GM19455 (cell line): ENCODE measurements at regions not wholly inside any gene's neighbourhood (a gene's known extent, or its start where the extent isn't known, plus 50 kb on each side); places are given as distances from the start of the nearest gene placed in this dataset.

Experiments used
- ATAC-seq: cut with Tn5 transposase; IDR thresholded peaks from one replicate; pipeline ENCODE4 v1.9.1; 2021; ENCODE audit not compliant: unreplicated experiment

DNA sequence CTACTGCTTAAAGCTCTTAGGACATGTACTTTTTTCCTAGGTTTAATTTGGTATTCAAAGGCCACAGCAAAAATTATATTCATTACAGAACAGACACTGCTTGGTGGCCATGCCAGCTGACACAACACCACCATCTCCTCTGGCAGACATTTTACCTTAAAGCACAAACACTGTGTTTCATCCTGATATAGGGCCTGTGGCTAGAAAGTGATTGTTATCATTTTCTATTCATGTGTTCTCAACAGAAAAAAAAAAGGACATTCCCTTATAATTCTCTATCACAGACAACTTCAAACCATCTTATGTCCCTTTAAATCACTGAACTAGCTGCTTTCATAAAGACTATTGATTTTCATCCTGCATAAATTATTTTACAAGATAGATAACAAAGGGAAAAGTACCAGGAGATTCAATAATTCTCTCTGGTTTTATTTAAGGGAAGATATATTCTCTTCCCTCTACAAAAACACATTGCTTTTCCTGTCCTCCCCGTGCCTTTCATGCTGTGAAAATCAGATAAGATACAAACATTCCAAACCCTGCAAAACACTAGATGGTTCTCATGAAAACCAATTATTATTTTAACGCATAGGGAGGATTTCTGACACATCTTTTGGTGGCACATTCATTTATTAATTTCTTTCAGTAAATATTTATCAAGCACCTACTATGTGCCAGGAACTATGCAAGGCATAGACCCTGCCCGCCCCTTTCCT lies 139.3 kb upstream of the TMCC3 start:
- ATAC-seq = no peak

GRCh38 chr12:94788298-94788697 lies 137.9 kb upstream of the TMCC3 start:
- ATAC-seq = no peak

GRCh38 chr12:94786906-94787305 lies 136.5 kb upstream of the TMCC3 start:
- ATAC-seq = no peak

DNA sequence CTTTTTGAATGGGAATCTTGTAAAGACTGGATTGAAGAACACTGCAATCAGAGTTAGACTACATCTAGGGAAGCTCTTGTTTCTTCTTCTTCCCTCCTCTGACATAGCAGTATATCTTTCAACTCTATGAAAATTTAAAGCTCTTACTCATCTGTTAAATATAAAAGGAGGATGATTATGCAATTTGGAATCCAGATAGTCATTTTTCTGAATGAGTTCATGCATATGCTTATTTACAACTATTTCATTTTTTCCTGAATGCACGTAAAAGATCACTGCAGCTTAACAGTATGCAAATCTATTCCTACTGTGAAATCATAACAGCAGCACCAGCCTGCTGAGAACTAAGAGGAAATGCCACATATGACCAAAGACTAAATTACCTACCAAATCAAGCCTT lies 133.5 kb upstream of the TMCC3 start:
- ATAC-seq = no peak

DNA sequence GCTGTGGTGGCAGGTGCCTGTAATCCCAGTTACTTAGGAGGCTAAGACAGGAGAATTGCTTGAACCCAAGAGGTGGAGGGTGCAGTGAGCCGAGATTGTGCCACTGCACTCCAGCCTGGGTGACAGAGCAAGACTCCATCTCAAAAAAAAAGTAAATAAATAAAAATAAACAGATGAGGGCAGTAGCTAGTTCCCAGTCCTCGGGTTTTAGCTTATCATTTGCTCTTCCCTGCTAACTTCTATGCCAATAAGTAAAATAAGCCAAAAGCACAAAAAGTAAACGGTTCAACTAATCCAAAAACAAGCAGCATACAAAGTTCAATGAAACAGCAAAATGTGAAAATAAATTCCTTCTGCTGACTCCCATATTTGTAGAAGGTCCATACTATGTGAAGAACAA lies 133.0 kb upstream of the TMCC3 start:
- ATAC-seq = no peak

GRCh38 chr12:94781835-94782234 lies 131.5 kb upstream of the TMCC3 start:
- ATAC-seq = no peak

- no peak for ATAC-seq
These were observed 129.1 kb upstream of the TMCC3 start for GRCh38 chr12:94779485-94779884.

- ATAC-seq = no peak
These were observed 127.6 kb upstream of the TMCC3 start for GRCh38 chr12:94777936-94778335.

DNA sequence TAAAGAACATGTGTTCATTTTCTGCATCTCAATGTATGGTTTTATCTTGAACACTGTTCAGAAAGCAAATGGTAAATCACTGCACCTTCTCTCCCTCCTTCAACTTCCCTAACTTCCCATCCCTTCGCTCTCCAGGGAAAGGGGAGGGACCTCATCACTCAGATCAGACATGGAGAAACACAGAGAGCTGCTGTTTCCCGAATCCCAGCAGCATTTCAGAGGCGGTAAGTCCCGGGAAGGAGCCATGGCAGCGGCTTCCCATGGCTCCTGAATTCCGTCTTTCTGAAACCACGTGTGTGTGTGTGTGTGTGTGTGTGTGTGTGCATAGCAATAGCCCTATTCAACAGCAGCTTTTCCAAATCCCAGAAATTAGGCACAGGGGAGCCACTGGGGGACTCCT lies 125.4 kb upstream of the TMCC3 start:
- ATAC-seq = no peak

DNA sequence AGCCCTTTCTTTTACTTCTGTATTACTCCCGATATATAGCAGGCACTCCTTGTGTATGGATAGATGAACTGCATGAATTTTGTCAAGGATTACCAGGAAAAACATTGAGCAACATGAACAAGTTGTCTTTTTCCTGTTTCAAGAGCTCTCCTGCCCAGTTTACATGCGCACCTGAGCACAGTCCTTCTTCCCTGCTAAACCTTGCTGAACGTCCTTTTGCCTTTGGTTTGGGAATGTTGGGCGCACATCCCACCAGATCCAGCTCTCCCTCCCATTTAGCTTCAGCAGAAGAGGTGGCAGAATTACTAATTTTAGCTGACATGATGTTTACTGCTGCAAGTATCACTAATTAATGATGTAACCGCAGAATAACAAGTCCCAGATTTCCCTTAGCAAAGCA lies 121.4 kb upstream of the TMCC3 start:
- ATAC-seq = no peak

DNA sequence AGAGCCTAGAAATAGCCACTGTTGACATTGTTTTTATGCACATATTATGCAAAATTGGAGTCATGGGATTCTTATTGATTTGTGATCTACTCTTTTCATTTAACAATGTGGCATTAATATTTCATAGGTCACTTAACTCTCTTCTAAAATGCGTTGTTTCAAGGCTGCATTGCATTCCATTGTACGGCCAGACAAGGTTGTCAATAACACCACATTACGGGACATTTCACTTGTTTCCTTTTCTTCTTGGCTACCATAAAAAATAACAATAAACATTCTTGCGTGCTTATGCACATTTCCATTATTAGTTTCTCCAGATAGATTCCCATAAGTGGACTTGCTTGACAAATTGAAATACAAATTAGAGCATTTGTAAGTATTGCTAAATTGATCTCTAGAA lies 120.8 kb upstream of the TMCC3 start:
- no peak for ATAC-seq

- ATAC-seq = no peak
These were observed 120.4 kb upstream of the TMCC3 start for GRCh38 chr12:94770791-94771190.

DNA sequence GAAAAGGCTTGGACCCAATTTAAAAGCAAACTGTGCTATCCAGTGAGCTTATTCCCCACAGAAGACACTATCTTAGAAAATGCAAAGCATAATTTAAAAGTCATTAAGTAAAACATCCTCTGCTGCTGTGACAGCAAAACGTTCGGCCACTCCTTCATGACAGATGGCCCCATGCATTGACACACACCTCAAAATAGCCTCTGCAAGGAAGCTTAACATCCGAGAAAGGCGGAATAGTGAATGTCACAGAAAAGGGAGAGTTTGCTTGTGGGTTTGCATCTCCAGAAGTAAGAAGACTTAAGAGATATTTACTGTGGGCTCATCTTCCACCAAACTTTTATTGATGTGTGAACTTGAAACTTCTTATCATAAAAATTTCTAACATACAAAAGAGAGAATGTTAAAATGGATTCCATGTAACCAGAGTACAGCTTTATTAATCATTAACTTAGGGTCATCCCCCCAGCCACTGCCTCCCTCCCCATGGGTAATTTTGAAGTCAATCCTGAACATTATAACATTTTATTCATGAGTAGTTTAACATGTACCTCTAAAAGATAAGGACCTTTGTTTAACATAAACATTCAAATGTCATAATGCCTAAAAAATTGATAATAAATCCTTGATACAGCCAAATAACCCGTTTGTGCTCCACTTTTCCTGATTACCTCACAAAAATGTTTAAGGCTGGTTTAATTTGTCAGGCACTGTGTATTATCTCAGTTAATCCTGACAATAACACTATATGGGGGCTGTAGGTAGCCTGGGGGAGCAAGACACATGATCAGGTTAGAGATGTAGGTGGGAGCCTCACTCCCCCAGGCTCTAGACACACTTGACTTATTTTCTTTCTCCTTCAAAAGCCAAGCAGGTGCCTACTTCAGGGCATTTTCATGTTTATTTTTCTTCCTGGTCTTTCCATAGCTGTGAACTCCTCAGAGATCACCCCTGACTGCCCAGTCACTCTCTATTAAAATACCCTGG lies 119.7 kb upstream of the TMCC3 start:
- no peak for ATAC-seq

- peak; percentile 82 for ATAC-seq
These were observed 118.7 kb upstream of the TMCC3 start for GRCh38 chr12:94769047-94769420.

DNA sequence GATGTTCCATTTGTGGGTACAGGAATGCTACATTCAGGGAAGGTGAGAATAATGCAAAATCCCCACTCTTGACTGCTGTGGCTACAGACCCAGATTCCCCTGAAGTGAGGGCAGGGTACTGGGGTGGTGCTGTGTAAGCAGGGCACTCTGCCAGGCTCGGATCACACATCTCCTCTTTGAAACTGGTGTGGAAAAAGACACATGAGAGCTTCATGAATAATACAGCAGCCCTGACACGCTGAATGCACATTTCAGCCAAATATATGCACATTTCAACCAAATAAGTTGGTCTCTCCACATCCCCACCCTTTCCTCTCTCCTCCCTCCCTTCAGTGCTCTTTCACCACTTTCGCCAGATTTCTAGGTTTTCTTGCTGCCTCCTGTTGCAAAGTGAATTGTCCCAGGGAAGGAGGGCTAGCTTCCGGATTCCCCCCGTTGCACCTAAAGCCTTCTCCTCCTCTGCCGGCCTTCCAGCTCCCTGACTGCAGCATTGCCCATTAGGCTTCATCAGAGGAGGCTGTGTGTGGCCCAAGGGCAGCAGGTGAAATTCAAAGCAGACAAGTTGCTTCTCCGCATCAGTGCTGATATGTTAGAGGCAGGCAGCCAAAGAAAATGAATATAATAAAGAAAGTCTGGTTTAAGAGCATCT lies 118.2 kb upstream of the TMCC3 start:
- ATAC-seq = peak; percentile 50

GRCh38 chr12:94767956-94768355 lies 117.6 kb upstream of the TMCC3 start:
- ATAC-seq = no peak

GRCh38 chr12:94766397-94766796 lies 116.0 kb upstream of the TMCC3 start:
- no peak for ATAC-seq

DNA sequence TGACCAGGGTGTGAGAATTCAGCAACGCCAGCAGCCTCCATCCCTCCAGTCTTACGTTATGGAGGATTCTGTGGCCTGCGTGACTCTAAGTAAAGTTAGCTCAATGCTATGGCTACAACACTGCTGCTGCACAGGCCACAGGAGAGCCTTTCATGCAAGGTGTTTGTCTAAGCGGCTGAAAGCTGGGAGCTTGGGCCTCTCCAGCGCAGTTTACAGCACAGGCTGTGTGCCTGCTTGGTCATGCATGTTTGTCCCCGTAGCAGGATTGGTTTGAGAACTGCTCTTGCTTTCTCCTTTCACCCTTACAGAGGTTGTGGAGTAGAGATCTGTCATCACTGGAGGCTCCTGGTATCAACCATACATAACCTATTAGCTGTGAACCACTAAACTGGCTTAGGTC lies 113.1 kb upstream of the TMCC3 start:
- ATAC-seq = no peak

GRCh38 chr12:94762943-94763342 lies 112.6 kb upstream of the TMCC3 start:
- no peak for ATAC-seq

- peak; percentile 80 for ATAC-seq
These were observed 112.0 kb upstream of the TMCC3 start for GRCh38 chr12:94762259-94762942.

- ATAC-seq = no peak
These were observed 111.2 kb upstream of the TMCC3 start for GRCh38 chr12:94761559-94761958.
